HG03571 (cell line): ENCODE measurements at regions not wholly inside any gene's neighbourhood (a gene's known extent, or its start where the extent isn't known, plus 50 kb on each side); places are given as distances from the start of the nearest gene placed in this dataset.
"Not testable (repeated sequence)": the region's sequence is repeated elsewhere in the genome, so short reads cannot be mapped to it uniquely, and the experiment has no call there.

Experiments used
- ATAC-seq: cut with Tn5 transposase; IDR thresholded peaks from one replicate; pipeline ENCODE4 v1.9.1; 2021; ENCODE audit not compliant: unreplicated experiment

GRCh38 chr18:67805261-67805660 is 288.7 kb upstream of the DSEL start:
- no peak for ATAC-seq

- no peak for ATAC-seq
Observed at GRCh38 chr18:67794521-67794920, 278.0 kb upstream of the DSEL start.

- ATAC-seq, result no peak
Observed at GRCh38 chr18:67790527-67790926, 274.0 kb upstream of the DSEL start.

GRCh38 chr18:67789165-67789545 is 272.6 kb upstream of the DSEL start:
- no peak for ATAC-seq

DNA sequence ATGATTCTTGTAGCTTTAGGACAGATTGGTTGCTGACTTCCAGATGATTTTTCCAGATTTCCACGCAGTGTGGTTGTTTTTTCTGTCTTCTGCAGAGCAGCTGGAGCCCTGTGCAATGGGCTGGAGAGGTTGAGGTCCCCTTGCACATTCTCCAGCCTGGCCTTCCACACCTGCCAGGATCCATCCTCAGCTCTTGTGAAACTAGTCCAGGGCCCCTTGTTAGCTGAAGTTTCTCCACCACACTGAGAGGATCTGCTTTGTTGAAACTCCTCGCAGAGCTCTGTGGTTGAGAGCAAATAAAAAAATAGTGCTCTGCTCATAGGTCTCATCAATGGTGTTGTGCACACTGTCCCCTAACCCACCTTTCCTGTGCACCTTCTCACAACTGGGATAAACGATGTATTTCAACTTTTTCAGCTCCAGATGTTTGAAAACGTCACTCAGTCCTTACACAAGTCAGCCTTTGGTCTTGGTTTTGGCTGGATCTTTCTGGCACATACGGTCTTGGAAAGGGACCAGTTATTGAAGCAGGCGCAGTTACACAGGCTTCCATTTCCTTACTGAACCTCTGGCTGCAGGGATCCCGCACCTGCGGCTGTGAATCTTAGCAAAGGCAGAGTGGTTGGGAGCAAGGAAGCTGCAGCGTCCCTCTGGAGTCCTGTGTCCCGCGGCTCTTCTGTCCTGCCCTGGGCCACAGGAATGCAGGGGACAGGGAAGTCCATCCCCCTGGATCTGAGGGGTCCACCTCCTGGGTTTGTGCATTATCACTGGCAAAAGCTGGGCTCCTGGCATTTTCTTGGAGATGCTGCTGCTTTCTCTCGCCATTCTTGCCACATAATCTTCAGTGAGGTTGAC is 272.0 kb upstream of the DSEL start:
- no peak for ATAC-seq

DNA sequence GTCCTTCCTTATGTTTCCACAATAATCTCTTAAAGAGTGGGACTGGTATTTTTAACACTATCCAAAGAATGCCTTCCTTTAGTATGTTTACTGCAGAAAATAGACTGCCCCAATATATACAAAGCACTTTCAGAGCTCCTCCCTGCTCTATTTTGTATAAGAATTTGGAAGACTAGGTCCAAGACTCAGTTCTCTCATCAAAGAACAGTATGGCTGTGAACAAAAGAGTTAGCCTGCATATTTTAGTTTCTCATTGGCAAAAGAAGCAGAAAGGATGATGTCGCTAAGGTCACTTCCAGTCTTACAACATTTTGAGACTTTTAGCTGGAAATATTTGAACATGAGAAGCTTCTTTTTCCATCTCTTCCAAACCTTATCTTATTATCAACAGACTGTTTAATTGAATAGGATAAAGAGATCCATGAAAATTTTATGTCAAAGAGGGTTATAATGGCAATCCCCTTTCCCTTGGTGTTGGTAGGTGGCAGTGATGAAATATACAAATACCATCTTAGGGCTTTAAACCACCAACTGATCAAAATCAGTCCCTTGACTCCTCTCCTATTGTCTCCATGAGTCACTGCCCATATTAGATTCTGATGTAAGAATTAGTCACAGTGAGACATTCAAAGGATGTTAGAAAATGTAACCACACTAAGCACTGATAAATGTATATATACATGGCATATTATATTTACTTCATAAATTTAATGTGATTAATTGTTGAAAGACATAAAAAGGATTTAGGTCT is 266.9 kb upstream of the DSEL start:
- ATAC-seq, result no peak

DNA sequence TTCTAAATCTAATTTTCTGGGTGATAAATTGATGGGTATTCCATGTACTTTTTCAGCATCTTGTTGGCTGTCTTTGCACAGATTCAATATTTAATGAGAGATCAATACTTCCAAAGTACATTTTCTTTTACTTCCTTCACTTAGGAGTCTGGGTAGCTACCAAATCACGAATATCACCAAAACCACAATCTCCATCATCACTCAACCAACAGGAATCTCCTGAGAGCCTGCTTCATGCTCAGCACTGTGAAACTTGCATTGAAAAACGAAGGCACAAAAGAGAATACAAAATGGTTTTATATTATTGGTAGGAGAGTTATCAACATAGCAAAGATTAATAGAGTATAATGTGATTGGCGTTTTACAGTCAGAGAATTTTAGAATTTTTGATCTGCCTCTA is 261.5 kb upstream of the DSEL start:
- no peak for ATAC-seq

DNA sequence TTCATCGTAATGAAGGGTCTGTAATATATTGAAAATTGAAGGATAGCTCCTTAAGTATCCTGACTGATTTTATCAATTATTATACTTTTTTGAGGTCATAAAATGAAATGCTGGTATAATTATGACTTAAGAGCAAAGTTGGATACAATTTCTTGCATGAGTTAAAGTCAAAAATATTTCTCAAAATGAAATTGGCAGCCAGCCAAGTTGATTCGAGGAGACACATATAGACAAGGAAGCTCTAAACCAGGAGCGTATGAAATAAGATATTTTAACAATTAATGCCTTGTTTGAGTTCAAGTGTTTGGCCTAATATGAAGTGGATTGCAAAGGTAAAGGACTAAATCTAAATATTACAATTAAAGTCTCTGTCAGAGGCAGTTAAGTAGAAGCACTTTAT is 260.4 kb upstream of the DSEL start:
- ATAC-seq, result no peak

DNA sequence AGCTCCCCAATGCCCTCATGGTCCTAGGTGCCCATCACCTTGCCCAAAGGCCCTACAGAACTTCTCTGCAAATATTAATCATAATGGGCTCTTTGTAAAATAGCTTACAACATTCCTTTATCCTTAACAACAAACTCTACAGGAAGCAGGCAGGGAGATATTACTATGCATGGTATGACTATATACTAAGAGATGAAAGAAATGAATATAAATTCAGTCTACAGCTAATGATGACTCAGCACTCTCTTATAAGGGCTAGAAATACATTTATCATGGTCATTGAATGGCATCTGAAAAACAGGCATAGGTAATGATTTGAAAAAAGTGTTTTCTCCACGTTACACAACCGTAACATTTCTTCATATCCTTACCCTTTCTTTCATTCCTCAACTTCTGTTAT is 254.8 kb upstream of the DSEL start:
- no peak for ATAC-seq

DNA sequence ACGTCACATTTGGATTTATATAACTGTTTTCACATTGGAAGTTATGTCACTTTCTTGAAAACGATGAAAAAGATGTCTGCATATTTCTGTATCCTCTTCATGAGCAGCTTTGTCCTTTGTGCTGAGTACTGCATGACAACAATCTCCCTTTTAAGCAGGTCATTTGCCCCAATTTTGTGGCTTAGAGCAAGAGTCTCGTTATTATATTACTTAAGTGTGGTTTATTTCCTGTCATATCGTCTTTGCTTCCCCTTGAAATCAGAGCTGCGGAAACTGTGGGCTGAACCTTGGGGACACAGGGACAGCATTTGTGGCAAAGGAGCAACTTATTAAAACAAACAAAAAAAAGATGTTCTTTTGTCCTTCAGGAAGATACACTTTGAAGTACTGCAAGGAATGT is 254.0 kb upstream of the DSEL start:
- ATAC-seq, result no peak

GRCh38 chr18:67766930-67767329 is 250.4 kb upstream of the DSEL start:
- ATAC-seq, result no peak

GRCh38 chr18:67752211-67752610 is 235.7 kb upstream of the DSEL start:
- ATAC-seq, result not testable (repeated sequence)

DNA sequence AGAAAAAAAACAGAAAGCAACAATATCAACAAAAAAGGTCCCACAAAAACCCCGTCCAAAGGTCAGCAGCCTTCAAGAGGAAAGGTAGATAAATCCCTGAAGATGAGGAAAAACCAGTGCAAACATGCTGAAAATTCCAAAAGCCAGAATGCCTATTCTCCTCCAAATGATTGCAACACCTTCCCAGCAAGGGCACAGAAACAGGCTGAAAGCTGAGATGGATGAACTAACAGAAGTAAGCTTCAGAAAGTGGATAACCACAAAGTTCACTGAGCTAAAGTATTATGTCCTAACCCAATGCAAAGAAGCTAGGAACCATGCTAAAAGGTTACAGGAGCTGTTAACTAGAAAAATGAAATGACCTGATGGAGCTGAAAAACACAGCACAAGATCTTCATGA is 226.4 kb upstream of the DSEL start:
- ATAC-seq, result no peak

DNA sequence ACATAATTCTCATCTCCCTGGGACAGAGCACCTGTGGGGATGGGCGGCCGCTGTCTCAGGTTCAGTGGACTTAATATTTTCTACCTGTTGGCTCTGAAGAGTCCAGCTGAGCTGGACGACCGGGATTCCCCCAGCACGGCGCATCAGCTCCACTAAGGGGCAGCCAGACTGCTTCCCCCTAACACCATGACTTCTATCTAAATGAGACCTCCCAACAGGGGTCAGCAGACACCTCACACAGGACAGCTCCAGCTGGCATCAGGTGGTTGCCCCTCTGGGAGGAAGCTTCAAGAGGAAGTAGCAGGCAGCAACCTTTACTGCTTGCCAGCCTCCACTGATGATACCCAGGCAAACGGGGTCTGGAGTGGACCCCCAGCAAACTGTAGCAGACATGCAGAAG is 226.0 kb upstream of the DSEL start:
- ATAC-seq, result no peak

DNA sequence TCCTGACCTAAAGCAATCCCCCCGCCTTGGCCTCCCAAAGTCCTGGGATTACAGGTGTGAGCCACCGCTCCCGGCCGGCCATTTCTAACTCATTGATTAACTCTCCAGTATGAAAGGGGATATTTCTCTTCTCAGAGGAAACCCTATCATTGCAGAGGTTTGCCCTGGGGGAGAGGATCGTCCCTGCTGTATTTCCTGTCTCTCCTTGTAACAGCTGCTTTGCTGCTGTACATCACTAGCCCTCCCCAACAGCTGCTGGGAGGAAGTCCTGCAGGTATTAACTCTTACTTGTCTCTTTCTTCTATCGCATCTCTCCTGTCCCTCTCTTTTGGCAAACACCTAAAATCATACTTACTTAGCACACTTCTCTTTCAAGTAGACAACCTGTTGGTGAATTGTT is 219.0 kb upstream of the DSEL start:
- ATAC-seq, result no peak

GRCh38 chr18:67733088-67733487 is 216.6 kb upstream of the DSEL start:
- ATAC-seq, result no peak

DNA sequence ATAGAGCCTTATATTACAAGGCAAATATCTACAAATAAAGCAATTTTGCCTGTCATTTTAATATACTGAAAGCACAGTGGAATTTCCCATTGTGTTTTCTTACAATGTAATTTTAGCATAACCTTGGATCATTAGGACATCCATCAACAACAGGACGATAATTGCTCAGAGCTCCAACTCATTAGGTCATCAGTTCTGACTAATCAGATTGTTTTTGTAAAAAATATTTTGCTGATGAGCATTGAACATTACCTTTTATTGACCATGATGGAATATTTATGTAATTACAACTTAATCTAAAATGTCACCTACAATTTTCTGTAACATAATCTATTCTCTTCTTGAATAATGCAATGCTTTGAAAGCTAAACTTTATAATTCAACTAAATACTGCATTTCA is 215.3 kb upstream of the DSEL start:
- ATAC-seq, result no peak

DNA sequence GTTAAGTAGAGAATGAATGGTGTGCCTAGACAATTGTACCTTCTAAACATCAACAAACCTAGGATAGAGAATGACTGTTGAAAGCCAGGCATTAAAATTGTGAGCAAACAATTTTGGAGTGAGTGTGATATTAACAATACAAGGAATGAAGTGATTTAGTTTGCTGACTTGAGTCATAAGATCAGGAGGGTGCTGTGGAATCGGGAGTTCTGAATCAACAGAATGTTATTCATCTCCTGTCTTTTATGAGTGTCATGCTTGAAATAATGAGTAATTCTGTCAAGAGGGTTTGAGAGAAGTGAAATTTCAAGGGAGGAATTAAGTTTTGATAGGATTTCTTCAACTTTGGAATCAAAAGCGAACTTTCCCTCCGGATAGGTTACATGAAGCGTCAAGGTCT is 214.4 kb upstream of the DSEL start:
- ATAC-seq, result no peak

GRCh38 chr18:67728364-67728763 is 211.8 kb upstream of the DSEL start:
- no peak for ATAC-seq

GRCh38 chr18:67726882-67727281 is 210.4 kb upstream of the DSEL start:
- ATAC-seq, result no peak

DNA sequence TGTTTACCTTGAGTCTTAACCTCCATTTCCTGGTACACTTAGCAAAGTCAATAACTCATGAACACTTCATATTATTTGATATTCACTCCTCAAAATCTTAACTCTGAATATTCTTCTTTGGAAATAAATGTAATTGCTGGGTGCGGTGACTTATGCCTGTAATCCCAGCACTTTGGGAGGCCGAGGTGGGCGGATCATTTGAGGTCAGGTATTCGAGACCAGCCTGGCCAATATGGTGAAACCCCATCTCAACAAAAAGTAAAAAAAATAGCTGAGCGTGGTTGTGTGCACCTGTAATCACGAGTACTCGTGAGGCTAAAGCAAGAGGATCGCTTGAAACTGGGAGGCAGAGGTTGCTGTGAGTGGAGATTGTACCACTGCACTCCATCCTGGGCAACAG is 201.3 kb upstream of the DSEL start:
- no peak for ATAC-seq

- ATAC-seq, result no peak
Observed at GRCh38 chr18:67715567-67715966, 199.0 kb upstream of the DSEL start.

DNA sequence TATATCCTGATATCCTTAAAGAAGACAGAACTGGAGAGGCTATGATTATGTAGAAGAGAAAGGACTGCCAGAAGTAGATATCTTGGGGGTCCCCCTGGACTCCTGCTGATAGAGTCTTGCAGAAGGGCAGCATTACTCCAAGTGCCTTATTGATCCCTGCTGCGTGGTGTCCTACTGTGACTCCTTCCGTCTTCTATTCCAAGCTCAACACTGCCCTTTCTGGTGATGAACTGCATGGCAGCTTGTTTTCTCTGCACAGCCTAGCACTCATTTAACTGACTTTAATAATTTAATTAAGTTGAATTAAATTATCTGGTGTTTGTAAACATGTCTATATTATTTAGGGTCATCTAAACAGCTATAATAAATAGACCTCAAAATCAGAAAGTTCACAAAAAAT is 194.1 kb upstream of the DSEL start:
- ATAC-seq, result no peak
